OCI-LY3 (cell line): ENCODE measurements at regions not wholly inside any gene's neighbourhood (a gene's known extent, or its start where the extent isn't known, plus 50 kb on each side); places are given as distances from the start of the nearest gene placed in this dataset.

Source experiments
- EZH2phosphoT487 ChIP-seq: fragments of 200-600 bp; shearing (Covaris generic); IDR thresholded peaks from 2 replicates; pipeline ENCODE4 v1.6.1; 2018; ENCODE audit warnings: antibody characterized with exemption, mixed run types, low read depth
- TF ChIP-seq, protein P1 (sequence below): fragments of 200-600, 300-600 bp; sonication (generic); IDR thresholded peaks from 2 replicates; pipeline ENCODE4 v1.5.1; 2014; ENCODE audit warnings: antibody characterized with exemption, low read length, low read depth

DNA sequence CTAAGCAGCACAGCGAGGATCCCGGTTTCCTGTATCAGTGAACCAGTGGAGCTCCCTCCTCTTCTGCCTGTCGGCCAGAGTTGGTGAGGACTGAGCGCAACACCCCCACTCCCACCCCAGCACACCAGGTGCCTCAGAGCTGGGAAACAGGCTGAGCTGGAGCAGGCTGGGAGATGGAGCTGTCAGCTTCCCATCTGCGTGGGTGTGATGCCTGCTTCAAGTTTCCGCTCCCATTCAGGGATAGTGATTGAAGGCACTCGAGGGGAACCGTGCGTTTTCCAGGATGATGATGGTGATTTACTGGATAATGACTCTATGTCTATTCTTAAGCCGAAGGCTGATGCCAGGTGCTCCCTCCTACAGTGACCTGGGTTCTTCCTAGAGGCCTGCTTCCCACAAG, 144.5 kb downstream of the TMEM132E start:
- TF ChIP-seq, protein P1, sequence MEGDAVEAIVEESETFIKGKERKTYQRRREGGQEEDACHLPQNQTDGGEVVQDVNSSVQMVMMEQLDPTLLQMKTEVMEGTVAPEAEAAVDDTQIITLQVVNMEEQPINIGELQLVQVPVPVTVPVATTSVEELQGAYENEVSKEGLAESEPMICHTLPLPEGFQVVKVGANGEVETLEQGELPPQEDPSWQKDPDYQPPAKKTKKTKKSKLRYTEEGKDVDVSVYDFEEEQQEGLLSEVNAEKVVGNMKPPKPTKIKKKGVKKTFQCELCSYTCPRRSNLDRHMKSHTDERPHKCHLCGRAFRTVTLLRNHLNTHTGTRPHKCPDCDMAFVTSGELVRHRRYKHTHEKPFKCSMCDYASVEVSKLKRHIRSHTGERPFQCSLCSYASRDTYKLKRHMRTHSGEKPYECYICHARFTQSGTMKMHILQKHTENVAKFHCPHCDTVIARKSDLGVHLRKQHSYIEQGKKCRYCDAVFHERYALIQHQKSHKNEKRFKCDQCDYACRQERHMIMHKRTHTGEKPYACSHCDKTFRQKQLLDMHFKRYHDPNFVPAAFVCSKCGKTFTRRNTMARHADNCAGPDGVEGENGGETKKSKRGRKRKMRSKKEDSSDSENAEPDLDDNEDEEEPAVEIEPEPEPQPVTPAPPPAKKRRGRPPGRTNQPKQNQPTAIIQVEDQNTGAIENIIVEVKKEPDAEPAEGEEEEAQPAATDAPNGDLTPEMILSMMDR, result no peak
- no peak for TF ChIP-seq EZH2phosphoT487
